GM03348 (cell line): ENCODE measurements at regions not wholly inside any gene's neighbourhood (a gene's known extent, or its start where the extent isn't known, plus 50 kb on each side); places are given as distances from the start of the nearest gene placed in this dataset.
"Not testable (repeated sequence)": the region's sequence is repeated elsewhere in the genome, so short reads cannot be mapped to it uniquely, and the experiment has no call there.

ENCODE experiments used
- DNase-seq: peaks from one replicate; pipeline ENCODE4 v3.0.0; 2012; ENCODE audit warnings: low spot score

- peak; percentile 40 for DNase-seq
Measured at GRCh38 chr4:33649015-33649414, 2595.3 kb downstream of the ARAP2 start.

GRCh38 chr4:33649471-33649870 lies 2594.8 kb downstream of the ARAP2 start:
- DNase-seq = no peak

DNA sequence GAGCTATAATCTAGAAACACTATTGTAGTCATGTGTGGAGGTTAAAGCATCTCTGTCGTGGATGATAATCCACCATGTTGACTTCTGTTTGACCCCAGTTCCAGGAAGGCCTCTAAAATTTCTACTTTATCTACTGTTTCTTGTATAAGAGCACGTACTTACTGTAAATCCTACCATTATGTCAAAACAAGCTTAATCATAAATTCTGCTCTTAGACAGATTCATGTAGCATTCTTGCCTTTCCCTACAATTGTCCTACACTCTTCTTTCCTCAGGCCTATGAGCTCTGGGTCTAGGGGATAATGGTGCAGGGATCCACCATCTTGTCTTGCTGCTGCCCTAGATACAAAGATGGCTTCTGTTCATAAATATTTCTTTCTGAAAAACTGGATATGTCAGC lies 2594.3 kb downstream of the ARAP2 start:
- no peak for DNase-seq

DNA sequence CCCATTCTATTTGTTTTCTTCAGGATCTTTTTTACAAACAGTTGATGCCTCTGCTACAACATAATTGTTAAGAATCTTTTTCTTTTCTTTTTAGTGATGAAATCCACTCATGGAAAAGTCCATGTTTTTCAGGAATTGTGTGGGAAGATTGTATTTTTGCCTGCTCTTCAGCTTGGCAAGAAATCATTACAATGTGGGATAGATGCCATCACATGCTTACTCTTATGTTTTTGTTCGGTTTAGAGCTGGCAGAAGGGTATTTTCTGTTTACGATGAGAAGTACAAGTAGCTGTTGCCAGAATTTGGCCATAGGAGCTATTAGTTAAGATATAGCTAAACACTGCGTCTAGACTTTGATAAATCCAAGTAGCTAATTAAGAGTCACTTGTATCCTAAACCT lies 2585.3 kb downstream of the ARAP2 start:
- DNase-seq = peak; percentile 16

- DNase-seq = no peak
Measured at GRCh38 chr4:33661636-33662035, 2582.7 kb downstream of the ARAP2 start.

GRCh38 chr4:33685939-33686338 lies 2558.4 kb downstream of the ARAP2 start:
- DNase-seq = no peak

GRCh38 chr4:33696041-33696440 lies 2548.3 kb downstream of the ARAP2 start:
- no peak for DNase-seq

DNA sequence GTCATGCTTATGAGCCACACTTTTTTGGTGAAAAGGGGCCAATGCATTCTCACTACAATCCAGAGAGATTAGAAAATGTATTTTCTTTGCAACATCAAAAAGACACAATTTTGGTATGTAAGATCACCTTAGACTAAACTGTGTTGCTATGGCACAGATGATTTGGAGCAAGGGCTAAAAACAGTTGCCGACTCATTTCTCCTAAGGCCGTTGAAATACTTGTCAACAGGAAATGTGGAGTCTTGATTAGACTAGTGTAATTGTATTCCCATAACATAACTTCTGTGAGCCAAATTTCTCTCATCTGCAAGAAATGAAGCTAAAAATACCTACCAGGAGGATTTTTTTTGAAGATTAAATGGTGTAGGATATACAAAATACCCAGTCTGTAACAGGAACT lies 2547.7 kb downstream of the ARAP2 start:
- no peak for DNase-seq

GRCh38 chr4:33709247-33709646 lies 2535.1 kb downstream of the ARAP2 start:
- DNase-seq = no peak

DNA sequence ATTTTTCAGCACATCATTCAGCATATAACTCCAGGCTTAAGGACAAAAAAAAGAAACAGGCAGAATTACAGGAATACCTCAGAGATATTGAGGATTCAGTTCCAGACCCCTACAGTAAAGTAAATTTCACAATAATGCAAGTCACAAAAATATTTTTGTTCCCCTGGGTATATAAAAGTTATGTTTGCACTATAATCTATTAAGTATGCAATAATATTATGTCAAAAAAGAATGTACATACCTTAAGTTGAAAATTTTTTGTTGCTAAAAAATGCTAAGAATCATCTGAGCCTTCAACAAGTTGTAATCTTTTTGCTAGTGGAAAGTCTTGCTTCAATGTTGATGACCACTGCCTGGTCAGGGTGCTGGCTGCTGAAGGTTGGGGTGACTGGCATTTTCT lies 2532.5 kb downstream of the ARAP2 start:
- DNase-seq = no peak

DNA sequence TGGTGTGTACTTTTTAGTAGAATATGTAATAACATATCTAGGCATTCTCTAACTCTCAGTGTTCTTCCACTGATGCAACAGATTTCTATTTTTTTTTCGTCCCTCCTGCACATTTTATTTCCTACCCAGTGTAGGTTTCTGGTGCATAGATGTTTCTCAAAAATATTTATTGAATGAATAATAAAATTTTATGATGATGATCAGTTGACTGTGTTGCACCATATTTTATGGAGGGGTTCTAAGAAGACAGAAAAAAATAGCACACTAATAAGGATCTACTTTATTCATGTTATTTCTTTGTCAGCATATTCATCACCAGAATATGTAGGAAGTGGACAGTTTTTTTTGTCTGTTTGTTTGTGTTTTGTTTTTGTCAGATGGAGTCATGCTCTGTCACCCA lies 2529.3 kb downstream of the ARAP2 start:
- DNase-seq = no peak

DNA sequence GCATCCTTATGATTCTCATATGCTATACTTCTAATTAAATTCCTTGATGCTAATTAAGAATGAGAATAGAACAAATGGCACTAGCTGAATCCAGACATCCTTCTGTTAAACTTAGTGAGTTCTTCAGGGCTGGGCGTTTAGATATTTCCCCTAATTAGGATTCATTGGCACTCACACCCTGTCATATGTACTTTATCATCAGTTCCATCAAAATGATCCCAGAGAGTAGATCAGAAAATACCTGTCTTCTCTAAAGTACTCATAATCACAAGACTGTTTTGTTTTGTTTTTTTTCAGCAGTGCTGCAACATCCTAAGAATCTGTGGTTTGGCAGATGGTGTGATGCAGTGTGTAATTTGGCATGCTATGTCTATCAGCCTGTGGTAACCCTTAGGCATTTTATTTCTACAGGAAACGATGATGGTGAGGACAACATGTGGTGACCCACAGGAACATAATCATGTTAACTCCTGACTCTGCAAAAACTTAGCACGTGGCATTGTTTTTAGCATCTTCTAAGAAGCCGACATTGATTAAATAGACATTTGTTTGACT lies 2528.4 kb downstream of the ARAP2 start:
- DNase-seq = peak; percentile 78

DNA sequence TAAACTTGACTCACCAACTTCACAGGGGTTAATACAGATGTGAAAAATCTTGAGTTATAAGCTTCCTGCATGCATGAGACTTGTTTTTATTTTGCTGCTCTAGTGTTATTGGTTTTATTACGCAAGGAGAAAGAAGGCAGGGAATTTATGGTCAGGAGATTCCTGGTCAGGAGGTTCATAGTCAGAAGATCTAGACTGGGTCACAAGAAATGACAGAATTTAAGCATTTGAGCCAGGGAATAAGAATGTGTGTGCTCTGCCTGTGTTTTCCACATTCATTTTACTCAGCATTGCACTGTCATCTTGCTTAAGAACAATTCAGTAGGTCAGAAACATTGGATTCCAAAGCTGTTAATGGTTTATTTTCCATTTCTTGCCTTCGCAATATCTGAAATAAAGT lies 2522.1 kb downstream of the ARAP2 start:
- peak; percentile 36 for DNase-seq

DNA sequence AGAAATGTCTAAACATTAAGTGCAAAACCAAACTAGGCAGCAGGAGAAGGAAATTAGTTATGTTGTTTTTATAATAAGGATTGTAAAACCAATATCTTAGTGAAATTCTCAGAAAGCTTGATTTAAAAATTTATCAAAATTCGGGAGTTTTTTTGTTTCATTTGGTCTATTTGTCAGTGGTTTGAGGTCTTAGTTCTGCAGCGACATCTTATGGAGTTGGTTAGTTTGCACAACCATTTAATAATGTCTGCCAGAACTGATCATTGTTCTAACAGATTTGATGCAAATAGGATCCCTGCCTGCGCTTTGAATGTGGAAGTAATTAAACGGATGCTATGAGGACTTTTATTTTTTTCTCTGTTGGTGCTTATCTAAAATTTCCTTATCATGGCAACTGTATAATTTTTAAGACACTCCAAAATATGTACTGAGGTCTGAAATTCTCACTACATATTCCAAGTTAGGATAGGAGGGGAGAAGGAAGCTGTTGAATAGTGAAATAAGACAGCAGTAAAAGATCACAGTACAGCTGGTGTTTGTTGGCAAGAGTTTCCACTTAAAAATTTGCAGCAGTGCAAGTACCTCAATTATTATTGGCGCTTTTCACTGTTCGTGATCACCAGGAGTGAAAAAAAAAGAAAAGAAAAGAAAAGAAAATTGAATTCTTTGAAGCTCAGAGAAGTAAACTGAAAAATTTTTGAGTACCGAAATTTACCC lies 2521.4 kb downstream of the ARAP2 start:
- DNase-seq = peak; percentile 13

GRCh38 chr4:33724685-33725084 lies 2519.6 kb downstream of the ARAP2 start:
- DNase-seq = no peak

GRCh38 chr4:33725861-33726260 lies 2518.5 kb downstream of the ARAP2 start:
- no peak for DNase-seq

DNA sequence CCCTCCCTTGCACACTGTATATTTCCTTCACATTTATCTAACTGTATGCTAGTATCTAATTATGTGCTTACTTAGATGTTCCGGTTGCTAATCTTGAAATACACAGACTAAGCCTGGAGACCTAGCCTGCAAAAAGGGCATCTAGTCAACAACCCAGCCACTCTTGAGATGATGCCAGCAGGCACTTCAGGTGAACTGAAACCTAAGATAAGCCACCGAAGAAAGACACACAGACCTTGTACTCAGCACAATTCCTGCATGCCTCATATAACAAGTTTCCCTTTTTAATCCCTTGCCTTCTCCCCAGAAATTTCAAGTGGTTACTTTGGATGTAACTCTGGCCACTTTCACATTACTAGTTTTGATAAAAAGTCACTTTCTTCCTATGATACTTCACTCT lies 2506.6 kb downstream of the ARAP2 start:
- DNase-seq = no peak

GRCh38 chr4:33739884-33740632 lies 2504.3 kb downstream of the ARAP2 start:
- no peak for DNase-seq

- DNase-seq = not testable (repeated sequence)
Measured at GRCh38 chr4:33740871-33741270, 2503.4 kb downstream of the ARAP2 start.

GRCh38 chr4:33746979-33747378 lies 2497.3 kb downstream of the ARAP2 start:
- peak; percentile 12 for DNase-seq

DNA sequence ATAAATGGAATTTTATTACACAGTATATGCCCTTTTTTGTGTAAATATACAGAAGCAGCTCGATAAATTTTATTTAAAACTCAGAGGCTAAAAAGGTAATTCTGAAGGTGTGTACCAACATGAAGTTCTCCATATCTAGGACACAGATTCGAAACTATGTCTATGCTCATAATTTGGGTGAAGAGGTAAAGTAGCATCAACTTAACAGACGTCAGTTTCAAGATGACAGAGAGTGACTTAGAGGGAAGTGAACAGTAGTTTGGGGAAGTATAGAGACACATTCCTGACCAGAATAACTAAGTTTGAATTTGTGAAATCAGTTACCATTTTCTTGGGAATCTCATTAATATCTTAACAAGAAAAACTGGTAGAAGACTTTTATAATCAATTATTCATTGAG lies 2493.3 kb downstream of the ARAP2 start:
- DNase-seq = no peak

- DNase-seq = no peak
Measured at GRCh38 chr4:33772582-33772981, 2471.7 kb downstream of the ARAP2 start.
